Upper lobe of right lung (tissue), 1 donor: ENCODE measurements at regions not wholly inside any gene's neighbourhood (a gene's known extent, or its start where the extent isn't known, plus 50 kb on each side); places are given as distances from the start of the nearest gene placed in this dataset.

Experiments used
- ATAC-seq: fragments of 200-7000 bp; cut with Tn5 transposase; one replicate; pipeline ENCODE4 v1.9.1; 2020; ENCODE audit warnings: mild to moderate bottlenecking, moderate library complexity
- DNase-seq: peaks from one replicate; pipeline ENCODE4 v3.0.0-alpha.2; 2020
- H3K27ac ChIP-seq: fragments of 200-600 bp; one replicate; pipeline ENCODE4 v1.8.0; 2022
- H3K27me3 ChIP-seq: fragments of 200-600 bp; one replicate; pipeline ENCODE4 v1.8.0; 2022; ENCODE audit warnings: mild to moderate bottlenecking
- H3K36me3 ChIP-seq: fragments of 200-600 bp; one replicate; pipeline ENCODE4 v1.8.0; 2022
- H3K4me1 ChIP-seq: fragments of 200-600 bp; one replicate; pipeline ENCODE4 v1.8.0; 2022
- H3K4me3 ChIP-seq: fragments of 200-600 bp; one replicate; pipeline ENCODE4 v1.8.0; 2022; ENCODE audit warnings: mild to moderate bottlenecking
- H3K9me3 ChIP-seq: fragments of 200-600 bp; one replicate; pipeline ENCODE4 v1.8.0; 2022
- CTCF ChIP-seq: fragments of 200-600 bp; IDR thresholded peaks from one replicate; pipeline ENCODE4 v1.8.0; 2022; ENCODE audit warnings: antibody characterized with exemption
- intact Hi-C: fragments of 100-400 bp; cut with DNase I; formaldehyde crosslinking; loops from one replicate; pipeline ENCODE4 v1.11.0; 2022
- donor health status: DM: no; HTN: yes; CAD: no; lungs with severe emphysema.

GRCh38 chr1:222074317-222074716 lies 332.4 kb upstream of the DUSP10 start:
- ATAC-seq, result no peak
- Histone ChIP-seq H3K9me3 (no peaks in the 10 kb centered on the region), H3K36me3 (no peaks in the 10 kb centered on the region), H3K27me3 (no peaks in the 10 kb centered on the region), H3K4me3 (no peak overlapping the region), H3K4me1 (peaks cover 4% of the 10 kb centered on the region), H3K27ac (no peak overlapping the region)
- DNase-seq, result no peak
- intact Hi-C loops, result no loop called here
- TF ChIP-seq CTCF, result no peak

GRCh38 chr1:222073307-222073995 lies 331.6 kb upstream of the DUSP10 start:
- no peaks in the 10 kb centered on the region for H3K9me3 ChIP-seq
- H3K36me3 ChIP-seq, result no peaks in the 10 kb centered on the region
- TF ChIP-seq CTCF, result no peak
- H3K4me3 ChIP-seq, result no peak overlapping the region
- intact Hi-C loops, result no loop called here
- DNase-seq, result no peak
- H3K4me1 ChIP-seq, result peaks cover 4% of the 10 kb centered on the region
- no peak overlapping the region for H3K27ac ChIP-seq
- ATAC-seq, result no peak
- no peaks in the 10 kb centered on the region for H3K27me3 ChIP-seq

GRCh38 chr1:222071387-222071786 lies 329.5 kb upstream of the DUSP10 start:
- H3K4me1 ChIP-seq, result peaks cover 4% of the 10 kb centered on the region
- ATAC-seq (peak; percentile 76), DNase-seq (no peak)
- intact Hi-C loops, result no loop called here
- H3K36me3 ChIP-seq, result no peaks in the 10 kb centered on the region
- no peak overlapping the region for H3K27ac ChIP-seq
- no peak overlapping the region for H3K4me3 ChIP-seq
- no peak for TF ChIP-seq CTCF
- no peaks in the 10 kb centered on the region for H3K27me3 ChIP-seq
- H3K9me3 ChIP-seq, result no peaks in the 10 kb centered on the region

- intact Hi-C loops, result no loop called here
- no peaks in the 10 kb centered on the region for H3K9me3 ChIP-seq
Observed at GRCh38 chr1:222068937-222069336, 327.0 kb upstream of the DUSP10 start.

GRCh38 chr1:222068101-222068500 lies 326.2 kb upstream of the DUSP10 start:
- ATAC-seq (no peak), DNase-seq (no peak)
- Histone ChIP-seq H3K36me3 (no peaks in the 10 kb centered on the region), H3K27me3 (no peaks in the 10 kb centered on the region), H3K27ac (no peak overlapping the region), H3K4me1 (peaks cover 4% of the 10 kb centered on the region), H3K9me3 (no peaks in the 10 kb centered on the region), H3K4me3 (no peak overlapping the region)
- TF ChIP-seq CTCF, result no peak
- intact Hi-C loops, result no loop called here

More at GRCh38 chr1:222068937-222069336, 327.0 kb upstream of the DUSP10 start:
- H3K36me3 ChIP-seq, result no peaks in the 10 kb centered on the region
- no peaks in the 10 kb centered on the region for H3K27me3 ChIP-seq
- H3K4me1 ChIP-seq, result peaks cover 4% of the 10 kb centered on the region
- H3K4me3 ChIP-seq, result no peak overlapping the region
- ATAC-seq (peak; percentile 21), DNase-seq (no peak)
- TF ChIP-seq CTCF, result no peak
- H3K27ac ChIP-seq, result no peak overlapping the region

GRCh38 chr1:222066539-222066938 lies 324.6 kb upstream of the DUSP10 start:
- ATAC-seq, result no peak

More at GRCh38 chr1:222066539-222066938, 324.6 kb upstream of the DUSP10 start:
- DNase-seq, result no peak
- Histone ChIP-seq H3K4me1 (peaks cover 4% of the 10 kb centered on the region), H3K27me3 (no peaks in the 10 kb centered on the region), H3K36me3 (no peaks in the 10 kb centered on the region), H3K4me3 (no peak overlapping the region), H3K27ac (no peak overlapping the region), H3K9me3 (no peaks in the 10 kb centered on the region)
- intact Hi-C loops, result no loop called here
- TF ChIP-seq CTCF, result no peak
